Sigmoid colon (tissue), 6 donors: ENCODE measurements at regions not wholly inside any gene's neighbourhood (a gene's known extent, or its start where the extent isn't known, plus 50 kb on each side); places are given as distances from the start of the nearest gene placed in this dataset.

Source experiments
- DNase-seq: peaks from one replicate; pipeline ENCODE4 v3.0.0-alpha.2; 2019
- H3K27ac ChIP-seq, 4 donors: fragments of 200-600 bp; sonication (generic); one replicate each; pipeline ENCODE4 v1.5.1; 2016 to 2019; ENCODE audit warnings: mild to moderate bottlenecking in 1 of 4
- H3K27me3 ChIP-seq, 3 donors: fragments of 200-600 bp; sonication (generic); one replicate each; pipeline ENCODE4 v1.5.1; 2019; ENCODE audit warnings: mild to moderate bottlenecking in 1 of 3
- H3K36me3 ChIP-seq, 4 donors: fragments of 200-600 bp; sonication (generic); one replicate each; pipeline ENCODE4 v1.5.1; 2016 to 2019
- H3K4me1 ChIP-seq, 4 donors: fragments of 200-600 bp; sonication (generic); one replicate each; pipeline ENCODE4 v1.5.1; 2017 to 2019
- H3K4me3 ChIP-seq, 4 donors: fragments of 200-600 bp; sonication (generic); one replicate each; pipeline ENCODE4 v1.5.1; 2017 to 2019; ENCODE audit warnings: mild to moderate bottlenecking in 2 of 4, moderate library complexity in 1 of 4
- H3K9me3 ChIP-seq, 4 donors: fragments of 200-600 bp in 3 of 4; sonication (generic) in 3 of 4; one replicate each; pipeline versions ENCODE4 v1.5.1 to v1.6.1; 2013 to 2019
- EP300 ChIP-seq, 4 donors: sonication (generic); formaldehyde crosslinking; IDR thresholded peaks; one replicate each; pipeline ENCODE4 v1.6.1; 2017; ENCODE audit warnings: antibody characterized with exemption in 4 of 4
- POLR2A ChIP-seq, 2 donors: fragments of 450-650 bp; IDR thresholded peaks; one replicate each; pipeline ENCODE4 v1.6.1; 2016; ENCODE audit warnings: antibody characterized with exemption in 2 of 2, mild to moderate bottlenecking in 2 of 2, moderate library complexity in 2 of 2
- POLR2AphosphoS5 ChIP-seq, 4 donors: sonication (generic); formaldehyde crosslinking; IDR thresholded peaks; one replicate each; pipeline ENCODE4 v1.6.1; 2017; ENCODE audit warnings: antibody characterized with exemption in 4 of 4
- WGBS, 2 donors: extraction: QIAGEN DNeasy Blood & Tissue Kit; methylation state at CpG; one replicate each; pipeline ENCODE4 v1.1.7; 2013; 5-methylcytosine and 5-hydroxymethylcytosine counted together
- intact Hi-C: fragments of 100-400 bp; cut with DNase I; formaldehyde crosslinking; loops from one replicate; pipeline ENCODE4 v1.15.1; 2023
- TF ChIP-seq, protein P1 (sequence below), 4 experiments: fragments of 450-650 bp in 3 of 4; fragments of 200-600 bp in 1 of 4; IDR thresholded peaks; one replicate each; pipeline ENCODE4 v1.5.1; 2016 to 2019; ENCODE audit warnings: antibody characterized with exemption in 4 of 4, mild to moderate bottlenecking in 3 of 4, moderate library complexity in 2 of 4
- donor health status: healthy with polysubstance abuse.
- donor health status: healthy.

DNA sequence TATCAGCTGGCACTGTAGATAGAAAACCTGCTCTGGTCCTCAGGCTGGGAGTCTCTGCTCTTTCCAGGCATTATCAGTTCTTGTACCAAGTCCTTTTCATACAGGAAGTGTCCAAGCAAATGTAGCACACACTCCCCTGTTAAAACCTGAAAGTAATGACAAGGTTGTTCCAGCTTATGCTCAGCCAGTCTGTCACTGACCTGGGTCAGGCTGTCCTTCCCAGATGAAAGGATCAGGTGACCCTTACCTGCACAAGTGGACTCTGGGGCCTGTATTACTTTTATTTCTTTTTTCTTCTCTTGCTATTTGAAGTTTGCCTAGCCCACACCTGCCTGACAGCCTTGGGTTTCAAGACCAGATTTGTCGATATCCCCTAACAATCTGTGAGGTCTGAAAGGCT lies 156.3 kb upstream of the SESN3 start:
- Histone ChIP-seq H3K27me3 (no peaks in the 10 kb centered on the region), H3K27ac (no peak overlapping the region), H3K4me1 (no peaks in the 10 kb centered on the region), H3K9me3 (no peaks in the 10 kb centered on the region), H3K4me3 (no peak overlapping the region), H3K36me3 (no peaks in the 10 kb centered on the region)
- intact Hi-C loops = no loop called here
- DNase-seq = no peak
- WGBS, 2 donors = 92% methylated on average over 1 of the region's 1 CpG
- TF ChIP-seq EP300 (IDR thresholded peaks at IDR 0.05) = no peak
- TF ChIP-seq POLR2AphosphoS5 (IDR thresholded peaks at IDR 0.05) = no peak
- TF ChIP-seq, protein P1, sequence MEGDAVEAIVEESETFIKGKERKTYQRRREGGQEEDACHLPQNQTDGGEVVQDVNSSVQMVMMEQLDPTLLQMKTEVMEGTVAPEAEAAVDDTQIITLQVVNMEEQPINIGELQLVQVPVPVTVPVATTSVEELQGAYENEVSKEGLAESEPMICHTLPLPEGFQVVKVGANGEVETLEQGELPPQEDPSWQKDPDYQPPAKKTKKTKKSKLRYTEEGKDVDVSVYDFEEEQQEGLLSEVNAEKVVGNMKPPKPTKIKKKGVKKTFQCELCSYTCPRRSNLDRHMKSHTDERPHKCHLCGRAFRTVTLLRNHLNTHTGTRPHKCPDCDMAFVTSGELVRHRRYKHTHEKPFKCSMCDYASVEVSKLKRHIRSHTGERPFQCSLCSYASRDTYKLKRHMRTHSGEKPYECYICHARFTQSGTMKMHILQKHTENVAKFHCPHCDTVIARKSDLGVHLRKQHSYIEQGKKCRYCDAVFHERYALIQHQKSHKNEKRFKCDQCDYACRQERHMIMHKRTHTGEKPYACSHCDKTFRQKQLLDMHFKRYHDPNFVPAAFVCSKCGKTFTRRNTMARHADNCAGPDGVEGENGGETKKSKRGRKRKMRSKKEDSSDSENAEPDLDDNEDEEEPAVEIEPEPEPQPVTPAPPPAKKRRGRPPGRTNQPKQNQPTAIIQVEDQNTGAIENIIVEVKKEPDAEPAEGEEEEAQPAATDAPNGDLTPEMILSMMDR (IDR thresholded peaks at IDR 0.05) = no peak
- TF ChIP-seq POLR2A (IDR thresholded peaks at IDR 0.05) = no peak

DNA sequence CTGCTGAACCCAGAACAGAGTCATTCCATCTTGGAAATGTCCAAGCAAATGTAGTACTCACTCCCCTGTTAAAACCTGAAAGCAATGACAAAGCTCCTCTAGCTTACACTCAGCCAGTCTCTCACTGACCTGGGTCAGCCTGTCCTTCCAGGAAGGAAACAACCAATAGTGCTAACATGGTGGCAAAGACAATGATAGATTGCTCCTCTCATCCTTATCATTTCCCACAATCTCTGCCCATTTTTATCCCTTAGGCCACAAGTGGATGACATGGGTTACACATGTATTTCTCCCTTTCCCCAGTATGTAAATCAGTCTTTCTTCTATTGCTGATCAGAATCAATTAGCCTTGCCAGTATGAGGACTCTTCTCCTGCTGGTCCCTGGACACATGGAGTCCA lies 154.6 kb upstream of the SESN3 start:
- H3K4me1 ChIP-seq = no peaks in the 10 kb centered on the region
- no peaks in the 10 kb centered on the region for H3K9me3 ChIP-seq
- intact Hi-C loops = no loop called here
- TF ChIP-seq, protein P1 (IDR thresholded peaks at IDR 0.05) = no peak
- no peak for TF ChIP-seq POLR2AphosphoS5 (IDR thresholded peaks at IDR 0.05)
- TF ChIP-seq POLR2A (IDR thresholded peaks at IDR 0.05) = no peak
- no peak overlapping the region for H3K27ac ChIP-seq
- DNase-seq = no peak
- H3K27me3 ChIP-seq = no peaks in the 10 kb centered on the region
- H3K36me3 ChIP-seq = no peaks in the 10 kb centered on the region
- H3K4me3 ChIP-seq = no peak overlapping the region

DNA sequence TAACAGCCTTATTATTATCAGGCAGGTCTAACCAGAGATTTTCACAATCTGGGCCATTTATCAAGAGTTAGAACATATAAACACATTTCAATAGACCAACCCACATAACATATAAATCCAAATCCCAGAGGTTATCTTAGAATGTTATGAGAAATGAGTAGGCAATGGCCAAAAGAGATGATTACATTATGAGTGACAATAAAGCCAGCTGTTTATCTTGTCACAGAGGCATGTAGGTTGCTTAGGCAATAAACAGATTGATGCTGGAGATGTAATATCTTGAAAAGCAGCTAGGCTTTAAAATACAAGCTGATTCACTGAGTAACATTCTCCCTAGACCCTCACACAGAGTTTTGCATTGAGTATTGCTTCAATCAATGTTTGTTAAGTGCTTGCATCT lies 148.5 kb upstream of the SESN3 start:
- no peaks in the 10 kb centered on the region for H3K36me3 ChIP-seq

DNA sequence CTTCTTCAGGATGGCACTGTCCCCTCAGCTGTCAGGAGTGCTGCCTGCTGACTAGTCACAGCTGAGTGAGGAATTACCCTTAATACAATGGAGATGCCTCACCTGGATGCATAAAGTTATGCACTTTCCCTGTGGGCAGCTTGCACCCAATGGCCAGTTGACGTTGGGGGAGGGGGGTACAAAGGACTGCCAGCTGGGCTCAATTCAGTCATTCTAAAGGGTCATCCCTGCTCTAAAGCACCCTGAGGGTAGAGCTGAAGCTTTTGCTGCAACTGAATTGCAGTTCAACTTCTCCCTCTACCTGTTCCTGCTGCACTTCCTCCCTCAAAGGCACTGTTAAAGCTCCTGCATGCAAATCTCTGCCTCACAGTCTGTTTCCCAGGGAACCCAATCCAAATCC lies 147.8 kb upstream of the SESN3 start:
- no peak for TF ChIP-seq POLR2A (IDR thresholded peaks at IDR 0.05)
- TF ChIP-seq, protein P1 (IDR thresholded peaks at IDR 0.05) = no peak
- H3K4me3 ChIP-seq = no peak overlapping the region
- no peaks in the 10 kb centered on the region for H3K9me3 ChIP-seq
- WGBS, 2 donors = 91 to 92% methylated on average over 1 of the region's 1 CpG
- no peaks in the 10 kb centered on the region for H3K36me3 ChIP-seq
- peaks cover 0 to 3% (median 0%) of the 10 kb centered on the region in 4 donors for H3K4me1 ChIP-seq
- no peak overlapping the region for H3K27ac ChIP-seq
- intact Hi-C loops = no loop called here
- DNase-seq = no peak
- H3K27me3 ChIP-seq = no peaks in the 10 kb centered on the region

More for the DNA sequence above, 148.5 kb upstream of the SESN3 start:
- no peaks in the 10 kb centered on the region for H3K27me3 ChIP-seq
- no peak for TF ChIP-seq POLR2A (IDR thresholded peaks at IDR 0.05)
- no peak for TF ChIP-seq EP300 (IDR thresholded peaks at IDR 0.05)
- TF ChIP-seq, protein P1 (IDR thresholded peaks at IDR 0.05) = no peak
- no peak for TF ChIP-seq POLR2AphosphoS5 (IDR thresholded peaks at IDR 0.05)
- no peak overlapping the region for H3K27ac ChIP-seq
- no peaks in the 10 kb centered on the region for H3K9me3 ChIP-seq
- DNase-seq = no peak
- no peak overlapping the region for H3K4me3 ChIP-seq
- intact Hi-C loops = no loop called here
- H3K4me1 ChIP-seq = peaks cover 0 to 3% (median 0%) of the 10 kb centered on the region in 4 donors

DNA sequence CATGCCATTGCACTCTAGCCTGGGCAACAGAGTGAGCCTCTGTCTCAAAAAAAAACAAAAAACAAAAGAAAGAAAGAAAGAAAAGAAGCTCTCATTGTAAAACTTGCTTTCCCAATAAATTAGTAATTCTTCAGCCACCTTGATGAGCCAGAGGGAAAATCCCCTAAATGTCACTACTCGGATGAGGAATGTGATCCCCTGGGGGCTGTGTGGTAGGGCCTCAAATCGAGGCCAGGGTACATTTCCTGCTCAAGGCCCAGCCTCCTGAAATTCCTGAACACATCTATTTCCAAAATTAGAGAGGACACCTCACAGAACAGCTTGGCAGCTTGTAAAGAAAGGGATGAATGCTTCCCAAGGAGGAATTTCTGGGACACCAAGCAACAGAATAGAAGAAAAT lies 147.1 kb upstream of the SESN3 start:
- TF ChIP-seq, protein P1 (IDR thresholded peaks at IDR 0.05) = no peak
- TF ChIP-seq POLR2A (IDR thresholded peaks at IDR 0.05) = no peak
- no peak for TF ChIP-seq POLR2AphosphoS5 (IDR thresholded peaks at IDR 0.05)
- TF ChIP-seq EP300 (IDR thresholded peaks at IDR 0.05) = no peak
- WGBS, 2 donors = 78 to 87% methylated on average over 2 of the region's 2 CpGs
- DNase-seq = no peak
- Histone ChIP-seq H3K4me1 (peaks cover 0 to 3% (median 0%) of the 10 kb centered on the region in 4 donors), H3K27me3 (no peaks in the 10 kb centered on the region), H3K4me3 (no peak overlapping the region), H3K9me3 (no peaks in the 10 kb centered on the region), H3K27ac (no peak overlapping the region), H3K36me3 (no peaks in the 10 kb centered on the region)
- intact Hi-C loops = no loop called here
